Activated naive CD8-positive, alpha-beta T cell treated with anti-CD3 and anti-CD28 coated beads, Interleukin-2, amount 50 U/mL, for 16 hours (primary cell): ENCODE measurements at regions not wholly inside any gene's neighbourhood (a gene's known extent, or its start where the extent isn't known, plus 50 kb on each side); places are given as distances from the start of the nearest gene placed in this dataset.
A peak's percentile ranks its signal among the peaks of the same experiment; 100 is the strongest.
"Not testable (repeated sequence)": the region's sequence is repeated elsewhere in the genome, so short reads cannot be mapped to it uniquely, and the experiment has no call there.

Experiments
- DNase-seq: peaks from one replicate; pipeline ENCODE4 v3.0.0-alpha.2; 2020; ENCODE audit warnings: low read depth, low spot score

DNA sequence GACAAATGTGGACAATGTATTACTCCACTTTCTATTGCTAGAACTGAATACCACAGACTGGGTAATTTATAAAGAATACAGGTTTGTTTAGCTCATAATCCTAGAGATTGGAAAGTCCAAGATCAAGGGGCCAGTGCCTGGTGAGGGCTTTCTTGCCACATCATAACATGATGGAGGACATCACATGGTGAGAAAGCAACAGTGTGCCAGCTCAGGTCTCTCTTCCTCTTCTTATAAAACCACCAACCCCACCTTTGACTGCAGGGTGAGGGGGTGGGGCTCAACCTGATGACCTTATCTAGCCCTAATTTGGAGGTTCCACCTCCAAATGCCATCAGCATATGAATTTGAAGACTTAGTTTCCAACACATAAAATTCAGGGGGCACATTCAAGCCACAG is 105.7 kb upstream of the CXorf66 start:
- no peak for DNase-seq

GRCh38 chrX:140065961-140066662 is 100.8 kb upstream of the CXorf66 start:
- DNase-seq: no peak

DNA sequence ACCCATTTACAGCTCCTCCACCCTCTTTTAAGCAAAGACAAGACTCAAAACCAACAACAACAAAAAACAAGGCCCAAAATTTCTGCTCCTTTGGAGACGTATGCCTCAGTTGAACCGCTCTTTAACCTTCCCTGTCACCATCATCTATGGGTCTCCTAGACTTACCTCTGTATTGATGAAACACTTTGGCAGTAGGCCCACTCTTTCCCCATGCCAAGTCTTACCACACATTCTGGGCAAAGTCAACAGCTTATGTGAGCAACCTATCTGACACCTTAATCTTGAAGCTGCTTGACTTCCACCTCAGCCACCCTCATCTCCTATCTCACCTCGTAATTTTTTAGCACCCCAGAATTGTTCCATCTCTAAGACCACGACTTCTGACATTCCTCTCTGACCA is 99.7 kb upstream of the CXorf66 start:
- no peak for DNase-seq

DNA sequence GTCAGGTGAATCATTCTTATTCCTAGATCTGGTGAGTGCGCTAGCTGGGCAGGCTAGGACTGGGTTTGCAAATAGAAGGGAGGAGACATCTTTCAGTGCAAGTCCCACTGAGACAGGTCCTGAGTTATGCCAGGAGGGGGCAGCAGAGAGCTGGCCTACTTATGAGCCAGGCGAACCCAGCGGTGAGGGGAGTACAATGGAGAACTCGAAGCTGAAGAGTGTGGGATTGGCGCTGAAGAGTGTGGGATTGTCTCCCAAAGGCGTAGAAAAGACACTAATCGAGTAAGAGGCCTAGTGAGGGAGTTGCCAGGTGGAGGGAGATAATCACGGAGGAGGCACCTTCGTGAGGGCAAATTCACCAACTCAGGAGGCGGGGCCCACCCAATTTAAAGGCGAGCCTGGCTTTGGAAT is 91.7 kb upstream of the CXorf66 start:
- peak; percentile 0 for DNase-seq

GRCh38 chrX:140053846-140054245 is 88.5 kb upstream of the CXorf66 start:
- no peak for DNase-seq

DNA sequence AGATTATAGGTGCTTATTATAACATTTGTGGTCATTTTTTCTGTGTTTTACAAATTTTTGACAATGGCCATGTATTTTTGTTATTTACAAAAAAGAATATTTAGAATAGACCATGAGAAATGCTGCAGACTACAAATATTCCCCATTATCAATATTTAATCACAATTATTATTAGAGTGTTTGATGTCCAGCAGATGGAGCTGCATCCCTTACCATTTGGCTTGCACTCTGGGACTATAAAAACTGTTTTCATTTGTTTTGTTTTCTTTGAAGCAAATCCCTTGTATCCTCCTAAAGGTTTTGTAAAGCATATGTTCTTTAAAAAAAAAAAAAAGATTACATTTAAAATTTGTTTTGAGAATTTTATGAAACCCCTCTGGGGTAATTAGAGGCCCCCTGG is 85.6 kb upstream of the CXorf66 start:
- no peak for DNase-seq

GRCh38 chrX:140040386-140040785 is 75.1 kb upstream of the CXorf66 start:
- no peak for DNase-seq

GRCh38 chrX:140038842-140039241 is 73.5 kb upstream of the CXorf66 start:
- no peak for DNase-seq

DNA sequence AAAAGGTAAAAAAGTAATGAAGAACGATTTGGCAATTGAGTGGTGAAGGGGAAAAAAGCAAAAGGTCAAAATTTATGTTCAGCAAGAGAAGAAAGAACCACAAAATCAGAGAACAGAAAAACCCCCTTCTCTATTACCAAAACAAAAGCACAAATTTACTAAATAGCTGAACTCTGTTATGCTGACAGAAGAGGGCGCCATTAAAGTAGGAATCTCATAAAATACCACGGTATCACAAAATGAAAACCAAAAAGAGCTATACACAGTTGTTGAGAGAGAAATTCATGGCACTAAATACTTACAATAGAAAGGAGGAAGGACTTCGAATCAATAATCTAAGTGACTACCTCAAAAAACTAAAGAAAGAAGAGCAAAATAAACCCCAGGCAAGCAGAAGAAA is 69.6 kb upstream of the CXorf66 start:
- no peak for DNase-seq

GRCh38 chrX:140022482-140022881 is 57.2 kb upstream of the CXorf66 start:
- DNase-seq: no peak

GRCh38 chrX:140019134-140019533 is 53.8 kb upstream of the CXorf66 start:
- not testable (repeated sequence) for DNase-seq
